K562 (cell line): ENCODE measurements at regions not wholly inside any gene's neighbourhood (a gene's known extent, or its start where the extent isn't known, plus 50 kb on each side); places are given as distances from the start of the nearest gene placed in this dataset.

ENCODE experiments used
- TAF1 ChIP-seq: IDR thresholded peaks from 2 replicates; pipeline ENCODE4 v1.6.1; 2011; ENCODE audit warnings: mild to moderate bottlenecking, low read length, moderate library complexity; ENCODE audit not compliant: insufficient read depth, control insufficient read depth, severe bottlenecking; ENCODE audit errors: extremely low read depth
- ZNF76 ChIP-seq: fragments of 250-450 bp; sonication (Bioruptor Pico); IDR thresholded peaks from 2 replicates; pipeline ENCODE4 v1.4.0; 2020; ENCODE audit warnings: mild to moderate bottlenecking, moderate library complexity, borderline replicate concordance

- TF ChIP-seq ZNF76 (no peak), TAF1 (no peak)
Measured at GRCh38 chr16:86243123-86243473, 267.2 kb upstream of the FOXF1 start.
